Heart right ventricle (tissue), 16 donors: ENCODE measurements at regions not wholly inside any gene's neighbourhood (a gene's known extent, or its start where the extent isn't known, plus 50 kb on each side); places are given as distances from the start of the nearest gene placed in this dataset.

Experiments
- ATAC-seq, 8 donors: fragments of 200-7000 bp; cut with Tn5 transposase; one replicate each; pipeline ENCODE4 v1.9.1; 2020; ENCODE audit warnings: mild to moderate bottlenecking in 8 of 8, moderate library complexity in 8 of 8, moderate number of reproducible peaks in 1 of 8
- DNase-seq, 2 donors: peaks; one replicate each; pipeline ENCODE4 v3.0.0-alpha.2; 2020
- H3K27ac ChIP-seq, 10 donors: fragments of 200-600 bp; sonication (generic) in 2 of 10; one replicate each; pipeline versions ENCODE4 v1.5.0 to v1.8.0; 2020 to 2022; ENCODE audit warnings: mild to moderate bottlenecking in 3 of 10
- H3K27me3 ChIP-seq, 7 donors: fragments of 200-600 bp; one replicate each; pipeline ENCODE4 v1.8.0; 2021 to 2022; ENCODE audit warnings: mild to moderate bottlenecking in 2 of 7
- H3K36me3 ChIP-seq, 9 donors: fragments of 200-600 bp; sonication (generic) in 1 of 9; one replicate each; pipeline versions ENCODE4 v1.5.0 to v1.8.0; 2020 to 2022; ENCODE audit warnings: mild to moderate bottlenecking in 2 of 9
- H3K4me1 ChIP-seq, 9 donors: fragments of 200-600 bp; sonication (generic) in 1 of 9; one replicate each; pipeline versions ENCODE4 v1.5.0 to v1.8.0; 2020 to 2022; ENCODE audit warnings: mild to moderate bottlenecking in 4 of 9
- H3K4me3 ChIP-seq, 10 donors: fragments of 200-600 bp; sonication (generic) in 2 of 10; one replicate each; pipeline versions ENCODE4 v1.5.0 to v1.8.0; 2020 to 2022; ENCODE audit warnings: mild to moderate bottlenecking in 7 of 10, moderate library complexity in 2 of 10
- H3K9me3 ChIP-seq, 11 donors: fragments of 200-600 bp in 10 of 11; sonication (generic) in 2 of 11; one replicate each; pipeline versions ENCODE4 v1.5.0 to v1.8.0; 2013 to 2022; ENCODE audit warnings: mild to moderate bottlenecking in 2 of 11, control low read depth in 1 of 11, moderate library complexity in 1 of 11
- CTCF ChIP-seq, 9 donors: fragments of 200-600 bp; sonication (generic) in 2 of 9; IDR thresholded peaks; one replicate each; pipeline versions ENCODE4 v1.5.0 to v1.8.0; 2021 to 2022; ENCODE audit warnings: antibody characterized with exemption in 9 of 9, mild to moderate bottlenecking in 5 of 9, moderate library complexity in 1 of 9
- WGBS, 2 donors: extraction: QIAGEN DNeasy Blood & Tissue Kit; methylation state at CpG; one replicate each; pipeline ENCODE4 v1.1.7; 2013; ENCODE audit warnings: inconsistent platforms in 1 of 2; 5-methylcytosine and 5-hydroxymethylcytosine counted together
- intact Hi-C, 10 donors: fragments of 100-400 bp; cut with DNase I; formaldehyde crosslinking; loops; one replicate each; pipeline versions ENCODE4 v1.11.1 to v1.14.2; 2022
- donor health status: Arrhythmogenic right ventricular cardiomyopathy.
- donor health status: ischemic (EF 13 %, LVEDD 7.1; RV severe dilation, severe dysfunction).
- donor health status: healthy with polysubstance abuse.
- donor health status: DM: no; HTN: yes; CAD: no.
- donor health status: DM: no; HTN: no; CAD: no.
- donor health status: ischemic (EF 25% LVEDD 6.9; RV normal size, moderate dysfunction).
- donor health status: ischemic (EF 25% LVEDD 5.7; RV mildly dilated, moderate dysfunction).
- donor health status: healthy.
- donor health status: DM: yes; HTN: yes; CAD: no.
- donor health status: Ischemic cardiomyopathy.
- donor health status: ischemic (EF 35%, LVEDD 5.7; RV mildly dilated, moderate dysfunction).
- donor health status: nonischemic (EF 11% LVEDD 7.7; RV severe dilation, severe dysfunction).
- donor health status: DM: yes; HTN: yes; CAD: no.
- donor health status: PGD.
- donor health status: ischemic (EF 29% LVEDD 5.4; RV normal size, mild dysfunction).
- donor health status: nonischemic (EF 23%, LVEDD 6.1; RV moderate dilation, normal function).

GRCh38 chr1:38297842-38298241, 251.2 kb upstream of the POU3F1 start:
- H3K27ac ChIP-seq: no peak overlapping the region
- H3K9me3 ChIP-seq: no peaks in the 10 kb centered on the region
- H3K27me3 ChIP-seq: peaks cover 0 to 67% (median 32%) of the 10 kb centered on the region in 7 donors
- H3K36me3 ChIP-seq: no peaks in the 10 kb centered on the region
- WGBS, 2 donors: 50 to 56% methylated on average over 5 of the region's 5 CpGs
- TF ChIP-seq CTCF (IDR thresholded peaks at IDR 0.05): no peak
- H3K4me3 ChIP-seq: no peak overlapping the region
- no peaks in the 10 kb centered on the region for H3K4me1 ChIP-seq
- no peak for ATAC-seq
- no peak for DNase-seq
- intact Hi-C loops: no loop called here

- WGBS, 2 donors: 91 to 92% methylated on average over 5 of the region's 5 CpGs
- intact Hi-C loops: no loop called here
- Histone ChIP-seq H3K9me3 (no peaks in the 10 kb centered on the region), H3K4me3 (no peak overlapping the region), H3K27me3 (peaks cover 0 to 71% (median 27%) of the 10 kb centered on the region in 7 donors), H3K4me1 (peaks cover 0 to 4% (median 0%) of the 10 kb centered on the region in 9 donors), H3K36me3 (no peaks in the 10 kb centered on the region), H3K27ac (no peak overlapping the region)
- DNase-seq (no peak), ATAC-seq (no peak)
- TF ChIP-seq CTCF (IDR thresholded peaks at IDR 0.05): no peak
Observed at GRCh38 chr1:38297246-38297645, 250.7 kb upstream of the POU3F1 start.

- H3K9me3 ChIP-seq: no peaks in the 10 kb centered on the region
- intact Hi-C loops: no loop called here
- H3K36me3 ChIP-seq: no peaks in the 10 kb centered on the region
- H3K4me1 ChIP-seq: peaks cover 0 to 11% (median 0%) of the 10 kb centered on the region in 9 donors
- no peak overlapping the region for H3K4me3 ChIP-seq
- DNase-seq: no peak
- ATAC-seq: no peak
- 67 to 71% methylated on average over 10 of the region's 10 CpGs for WGBS, 2 donors
- H3K27me3 ChIP-seq: peaks cover 0 to 66% (median 24%) of the 10 kb centered on the region in 7 donors
- no peak overlapping the region for H3K27ac ChIP-seq
- TF ChIP-seq CTCF (IDR thresholded peaks at IDR 0.05): no peak
Observed at GRCh38 chr1:38296047-38296446, 249.5 kb upstream of the POU3F1 start.

GRCh38 chr1:38293567-38293966, 247.0 kb upstream of the POU3F1 start:
- Histone ChIP-seq H3K27ac (no peak overlapping the region), H3K4me3 (no peak overlapping the region), H3K4me1 (peaks cover 0 to 11% (median 0%) of the 10 kb centered on the region in 9 donors), H3K9me3 (no peaks in the 10 kb centered on the region), H3K36me3 (no peaks in the 10 kb centered on the region), H3K27me3 (peaks cover 0 to 50% (median 17%) of the 10 kb centered on the region in 7 donors)
- TF ChIP-seq CTCF (IDR thresholded peaks at IDR 0.05): no peak
- 66 to 67% methylated on average over 4 of the region's 4 CpGs for WGBS, 2 donors
- no peak for ATAC-seq
- intact Hi-C loops: no loop called here
- no peak for DNase-seq
